MM.1S (cell line): ENCODE measurements at regions not wholly inside any gene's neighbourhood (a gene's known extent, or its start where the extent isn't known, plus 50 kb on each side); places are given as distances from the start of the nearest gene placed in this dataset.

Experiments used
- DNase-seq: peaks from one replicate; pipeline ENCODE4 v3.0.0-alpha.2; 2015
- H2AFZ ChIP-seq: fragments of 300-600 bp; sonication (generic); 2 replicates; pipeline ENCODE4 v1.6.0; 2016; ENCODE audit warnings: antibody characterized with exemption, low read length
- H3F3A ChIP-seq: fragments of 300-600 bp; sonication (generic); 2 replicates; pipeline ENCODE4 v1.6.1; 2016; ENCODE audit warnings: mild to moderate bottlenecking, antibody characterized with exemption, low read length, moderate library complexity, mixed read lengths; ENCODE audit not compliant: insufficient read depth
- H3K27ac ChIP-seq: fragments of 300-600 bp; sonication (generic); 2 replicates; pipeline ENCODE4 v1.5.1; 2016; ENCODE audit warnings: mild to moderate bottlenecking, low read length
- H3K27me3 ChIP-seq: fragments of 300-600 bp; sonication (generic); replicated peaks from 2 replicates; pipeline ENCODE4 v1.6.0; 2016; ENCODE audit warnings: low read length; ENCODE audit not compliant: insufficient read depth
- H3K36me3 ChIP-seq: fragments of 300-600 bp; sonication (generic); replicated peaks from 2 replicates; pipeline ENCODE4 v1.6.1; 2016; ENCODE audit warnings: mild to moderate bottlenecking, low read length, mixed read lengths; ENCODE audit not compliant: insufficient read depth
- H3K4me1 ChIP-seq: fragments of 300-600 bp; sonication (generic); 2 replicates; pipeline ENCODE4 v1.6.1; 2016; ENCODE audit warnings: low read length, mixed read lengths
- H3K4me2 ChIP-seq: fragments of 300-600 bp; sonication (generic); 2 replicates; pipeline ENCODE4 v1.6.0; 2016; ENCODE audit warnings: low read depth, low read length
- H3K4me3 ChIP-seq: fragments of 300-600 bp; sonication (generic); 2 replicates; pipeline ENCODE4 v1.5.1; 2016; ENCODE audit warnings: low read length, mixed read lengths
- H3K79me2 ChIP-seq: fragments of 300-600 bp; sonication (generic); 2 replicates; pipeline ENCODE4 v1.6.1; 2016; ENCODE audit warnings: mixed run types, low read length, mixed read lengths
- H3K9ac ChIP-seq: fragments of 300-600 bp; sonication (generic); 2 replicates; pipeline ENCODE4 v1.6.1; 2016; ENCODE audit warnings: low read length, mixed read lengths
- H3K9me2 ChIP-seq: fragments of 300-600 bp; sonication (generic); replicated peaks from 2 replicates; pipeline ENCODE4 v1.6.1; 2016; ENCODE audit warnings: mild to moderate bottlenecking, low read length, mixed read lengths; ENCODE audit not compliant: insufficient read depth
- H3K9me3 ChIP-seq: fragments of 300-600 bp; sonication (generic); replicated peaks from 2 replicates; pipeline ENCODE4 v1.6.1; 2016; ENCODE audit warnings: mild to moderate bottlenecking, low read length, mixed read lengths; ENCODE audit not compliant: insufficient read depth
- H4K20me1 ChIP-seq: fragments of 300-600 bp; sonication (generic); 2 replicates; pipeline ENCODE4 v1.6.1; 2016; ENCODE audit warnings: mild to moderate bottlenecking, low read length, moderate library complexity, mixed read lengths; ENCODE audit not compliant: insufficient read depth
- EZH2 ChIP-seq: fragments of 300-600 bp; sonication (generic); optimal IDR thresholded peaks from 2 replicates; pipeline ENCODE3; 2017; ENCODE audit warnings: low read depth, mild to moderate bottlenecking, antibody characterized with exemption, low read length, mixed read lengths
- EZH2phosphoT487 ChIP-seq: fragments of 300-600 bp; sonication (generic); IDR thresholded peaks from 2 replicates; pipeline ENCODE4 v1.6.1; 2018; ENCODE audit warnings: antibody characterized with exemption, low read length
- TF ChIP-seq, protein P1 (sequence below): fragments of 300-600 bp; sonication (generic); IDR thresholded peaks from 2 replicates; pipeline ENCODE4 v1.5.1; 2016; ENCODE audit warnings: antibody characterized with exemption, low read length, mixed read lengths

DNA sequence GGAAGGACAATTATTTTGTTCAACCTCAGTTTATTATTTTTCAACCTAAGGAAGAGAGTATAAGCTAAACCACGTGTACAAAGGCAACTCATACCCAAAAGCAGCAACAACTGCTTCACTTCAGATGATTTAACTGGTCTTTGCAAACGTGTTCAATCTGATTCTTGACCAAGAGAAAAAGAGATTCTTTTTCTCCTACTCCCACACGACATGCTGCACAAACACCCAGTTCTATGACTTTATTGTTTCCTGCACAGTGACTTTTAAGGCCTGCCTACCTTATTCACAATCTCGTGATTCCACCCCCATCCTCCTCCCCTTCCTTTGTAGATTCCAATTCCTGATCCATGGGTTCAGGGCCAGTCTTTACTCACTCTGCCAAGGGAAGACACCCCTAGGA, 1394.8 kb upstream of the ZEB2 start:
- H3K9me2 ChIP-seq = no peaks in the 10 kb centered on the region
- TF ChIP-seq, protein P1, sequence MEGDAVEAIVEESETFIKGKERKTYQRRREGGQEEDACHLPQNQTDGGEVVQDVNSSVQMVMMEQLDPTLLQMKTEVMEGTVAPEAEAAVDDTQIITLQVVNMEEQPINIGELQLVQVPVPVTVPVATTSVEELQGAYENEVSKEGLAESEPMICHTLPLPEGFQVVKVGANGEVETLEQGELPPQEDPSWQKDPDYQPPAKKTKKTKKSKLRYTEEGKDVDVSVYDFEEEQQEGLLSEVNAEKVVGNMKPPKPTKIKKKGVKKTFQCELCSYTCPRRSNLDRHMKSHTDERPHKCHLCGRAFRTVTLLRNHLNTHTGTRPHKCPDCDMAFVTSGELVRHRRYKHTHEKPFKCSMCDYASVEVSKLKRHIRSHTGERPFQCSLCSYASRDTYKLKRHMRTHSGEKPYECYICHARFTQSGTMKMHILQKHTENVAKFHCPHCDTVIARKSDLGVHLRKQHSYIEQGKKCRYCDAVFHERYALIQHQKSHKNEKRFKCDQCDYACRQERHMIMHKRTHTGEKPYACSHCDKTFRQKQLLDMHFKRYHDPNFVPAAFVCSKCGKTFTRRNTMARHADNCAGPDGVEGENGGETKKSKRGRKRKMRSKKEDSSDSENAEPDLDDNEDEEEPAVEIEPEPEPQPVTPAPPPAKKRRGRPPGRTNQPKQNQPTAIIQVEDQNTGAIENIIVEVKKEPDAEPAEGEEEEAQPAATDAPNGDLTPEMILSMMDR = no peak
- TF ChIP-seq EZH2phosphoT487 (no peak), EZH2 (no peak)
- H3F3A ChIP-seq = no peaks in the 10 kb centered on the region
- no peaks in the 10 kb centered on the region for H4K20me1 ChIP-seq
- no peaks in the 10 kb centered on the region for H3K9me3 ChIP-seq
- no peak overlapping the region for H3K4me3 ChIP-seq
- no peak overlapping the region for H2AFZ ChIP-seq
- no peak overlapping the region for H3K27ac ChIP-seq
- no peak overlapping the region for H3K9ac ChIP-seq
- no peaks in the 10 kb centered on the region for H3K27me3 ChIP-seq
- H3K79me2 ChIP-seq = no peaks in the 10 kb centered on the region
- DNase-seq = no peak
- H3K4me1 ChIP-seq = 0 out of 2 replicates have a peak, but pooled peaks cover 4% of the 10 kb centered on the region
- no peaks in the 10 kb centered on the region for H3K36me3 ChIP-seq
- no peak overlapping the region for H3K4me2 ChIP-seq

GRCh38 chr2:145910416-145910815, 1390.5 kb upstream of the ZEB2 start:
- Histone ChIP-seq H3K9ac (no peak overlapping the region), H3K27ac (peak overlapping the region; percentile 20; the same call in 1 of the 2 replicates)

DNA sequence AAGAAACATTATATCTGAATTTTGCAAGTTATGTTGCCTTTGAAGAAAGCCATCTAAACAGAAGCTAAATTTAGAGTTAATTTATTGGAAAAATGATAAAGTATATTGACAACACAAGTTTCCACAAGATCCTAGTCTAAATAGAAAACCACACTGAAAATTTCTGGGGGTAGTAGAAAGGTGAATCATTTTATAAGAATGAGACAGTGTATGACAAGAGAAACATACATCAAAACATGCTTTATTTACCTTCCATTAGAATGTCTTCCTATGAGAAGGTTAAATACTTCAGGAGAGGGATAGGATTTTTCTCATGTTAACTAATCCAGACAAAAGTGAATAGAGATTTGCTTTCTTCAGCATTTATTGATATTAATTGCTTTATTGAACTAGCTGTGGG, 1389.8 kb upstream of the ZEB2 start:
- H3K9me2 ChIP-seq = no peaks in the 10 kb centered on the region
- no peak overlapping the region for H3K27ac ChIP-seq
- no peaks in the 10 kb centered on the region for H3K79me2 ChIP-seq
- H3K4me2 ChIP-seq = no peak overlapping the region
- DNase-seq = no peak
- H3K4me1 ChIP-seq = peaks cover 16% of the 10 kb centered on the region
- H3K36me3 ChIP-seq = no peaks in the 10 kb centered on the region
- no peaks in the 10 kb centered on the region for H3K9me3 ChIP-seq
- H3K9ac ChIP-seq = no peak overlapping the region
- no peak overlapping the region for H2AFZ ChIP-seq
- H4K20me1 ChIP-seq = no peaks in the 10 kb centered on the region
- TF ChIP-seq EZH2 = no peak
- TF ChIP-seq EZH2phosphoT487 = no peak
- TF ChIP-seq, protein P1 = no peak
- no peaks in the 10 kb centered on the region for H3F3A ChIP-seq
- H3K4me3 ChIP-seq = no peak overlapping the region
- H3K27me3 ChIP-seq = no peaks in the 10 kb centered on the region

More at GRCh38 chr2:145910416-145910815, 1390.5 kb upstream of the ZEB2 start:
- no peak overlapping the region for H2AFZ ChIP-seq
- peaks cover 16% of the 10 kb centered on the region for H3K4me1 ChIP-seq
- no peaks in the 10 kb centered on the region for H3K9me2 ChIP-seq
- H3K4me3 ChIP-seq = no peak overlapping the region
- H3K4me2 ChIP-seq = no peak overlapping the region
- DNase-seq = peak; percentile 18
- TF ChIP-seq EZH2phosphoT487 (no peak), EZH2 (no peak)
- TF ChIP-seq, protein P1 = no peak
- no peaks in the 10 kb centered on the region for H3K36me3 ChIP-seq
- H3K9me3 ChIP-seq = no peaks in the 10 kb centered on the region
- H4K20me1 ChIP-seq = no peaks in the 10 kb centered on the region
- no peaks in the 10 kb centered on the region for H3F3A ChIP-seq
- no peaks in the 10 kb centered on the region for H3K27me3 ChIP-seq
- H3K79me2 ChIP-seq = no peaks in the 10 kb centered on the region
